HK-2 (cell line): ENCODE measurements at regions not wholly inside any gene's neighbourhood (a gene's known extent, or its start where the extent isn't known, plus 50 kb on each side); places are given as distances from the start of the nearest gene placed in this dataset.

ENCODE experiments used
- DNase-seq: peaks from one replicate; pipeline ENCODE4 v3.0.0-alpha.2; 2018; ENCODE audit not compliant: unreplicated experiment

GRCh38 chr14:26855077-26855753, 257.4 kb upstream of the NOVA1 start:
- no peak for DNase-seq

GRCh38 chr14:26856876-26857518, 259.2 kb upstream of the NOVA1 start:
- no peak for DNase-seq

GRCh38 chr14:26859483-26859882, 261.6 kb upstream of the NOVA1 start:
- no peak for DNase-seq

GRCh38 chr14:26860111-26860510, 262.3 kb upstream of the NOVA1 start:
- DNase-seq, result no peak

GRCh38 chr14:26863736-26864135, 265.9 kb upstream of the NOVA1 start:
- no peak for DNase-seq

GRCh38 chr14:26866721-26867120, 268.9 kb upstream of the NOVA1 start:
- DNase-seq, result no peak

- peak; percentile 11 for DNase-seq
Measured at GRCh38 chr14:26867171-26867757, 269.4 kb upstream of the NOVA1 start.

GRCh38 chr14:26870096-26870495, 272.3 kb upstream of the NOVA1 start:
- DNase-seq, result no peak

GRCh38 chr14:26870722-26871617, 273.1 kb upstream of the NOVA1 start:
- no peak for DNase-seq

GRCh38 chr14:26872515-26873361, 274.9 kb upstream of the NOVA1 start:
- DNase-seq, result no peak

- DNase-seq, result no peak
Measured at GRCh38 chr14:26873362-26873960, 275.6 kb upstream of the NOVA1 start.

- DNase-seq, result no peak
Measured at GRCh38 chr14:26887847-26888246, 290.0 kb upstream of the NOVA1 start.

GRCh38 chr14:26888592-26888991, 290.8 kb upstream of the NOVA1 start:
- no peak for DNase-seq

GRCh38 chr14:26896447-26896846, 298.6 kb upstream of the NOVA1 start:
- no peak for DNase-seq

GRCh38 chr14:26897196-26897595, 299.4 kb upstream of the NOVA1 start:
- DNase-seq, result no peak

GRCh38 chr14:26905229-26905628, 307.4 kb upstream of the NOVA1 start:
- DNase-seq, result no peak

GRCh38 chr14:26913786-26914185, 316.0 kb upstream of the NOVA1 start:
- no peak for DNase-seq

- DNase-seq, result no peak
Measured at GRCh38 chr14:26917086-26917485, 319.3 kb upstream of the NOVA1 start.

GRCh38 chr14:26925876-26926584, 328.2 kb upstream of the NOVA1 start:
- DNase-seq, result no peak

GRCh38 chr14:26926585-26926984, 328.8 kb upstream of the NOVA1 start:
- no peak for DNase-seq
